Hepatocyte (in vitro differentiated cells): ENCODE measurements at regions not wholly inside any gene's neighbourhood (a gene's known extent, or its start where the extent isn't known, plus 50 kb on each side); places are given as distances from the start of the nearest gene placed in this dataset.

Source experiments
- DNase-seq: peaks from one replicate; pipeline ENCODE4 v3.0.0-alpha.2; 2016; ENCODE audit warnings: low spot score
- H2AFZ ChIP-seq: fragments of 200-600 bp; sonication (generic); 2 replicates; pipeline ENCODE4 v1.6.0; 2016; ENCODE audit warnings: antibody characterized with exemption, mild to moderate bottlenecking
- H3K27ac ChIP-seq: fragments of 200-600 bp; sonication (generic); 2 replicates; pipeline ENCODE4 v1.5.1; 2016; ENCODE audit warnings: mild to moderate bottlenecking
- H3K27me3 ChIP-seq: fragments of 200-600 bp; sonication (generic); 2 replicates; pipeline ENCODE4 v1.6.1; 2016
- H3K36me3 ChIP-seq: fragments of 200-600 bp; sonication (generic); replicated peaks from 2 replicates; pipeline ENCODE4 v1.5.1; 2016; ENCODE audit warnings: low read depth; ENCODE audit not compliant: insufficient read depth
- H3K4me1 ChIP-seq: fragments of 200-600 bp; sonication (generic); 2 replicates; pipeline ENCODE4 v1.5.1; 2016; ENCODE audit warnings: mild to moderate bottlenecking, moderate library complexity; ENCODE audit not compliant: insufficient read depth
- H3K4me2 ChIP-seq: fragments of 200-600 bp; sonication (generic); 2 replicates; pipeline ENCODE4 v1.6.0; 2016
- H3K4me3 ChIP-seq: fragments of 200-600 bp; sonication (generic); 2 replicates; pipeline ENCODE4 v1.5.1; 2016; ENCODE audit warnings: mild to moderate bottlenecking
- H3K79me2 ChIP-seq: fragments of 200-600 bp; sonication (generic); 2 replicates; pipeline ENCODE4 v1.6.0; 2017; ENCODE audit warnings: mild to moderate bottlenecking
- H3K9me2 ChIP-seq: fragments of 200-600 bp; sonication (generic); replicated peaks from 2 replicates; pipeline ENCODE4 v1.6.0; 2017; ENCODE audit warnings: mild to moderate bottlenecking; ENCODE audit not compliant: insufficient read depth
- H3K9me3 ChIP-seq: fragments of 200-600 bp; sonication (generic); 2 replicates; pipeline ENCODE4 v1.5.1; 2016; ENCODE audit warnings: low read depth, mild to moderate bottlenecking
- H4K20me1 ChIP-seq: fragments of 200-600 bp; sonication (generic); 2 replicates; pipeline ENCODE4 v1.6.0; 2016; ENCODE audit warnings: mild to moderate bottlenecking; ENCODE audit not compliant: insufficient read depth, poor library complexity, severe bottlenecking
- EZH2 ChIP-seq: fragments of 200-600 bp; sonication (generic); IDR thresholded peaks from 2 replicates; pipeline ENCODE4 v1.6.1; 2016; ENCODE audit warnings: antibody characterized with exemption, mild to moderate bottlenecking, borderline replicate concordance
- EZH2phosphoT487 ChIP-seq: fragments of 200-600 bp; sonication (generic); IDR thresholded peaks from one replicate; pipeline ENCODE4 v1.6.1; 2018; ENCODE audit warnings: antibody characterized with exemption, mild to moderate bottlenecking, low read depth, moderate library complexity; ENCODE audit not compliant: unreplicated experiment, severe bottlenecking
- WGBS: methylation state at CpG from one replicate; pipeline ENCODE4 v1.1.6; 2016; ENCODE audit warnings: low lambda C conversion rate; ENCODE audit errors: missing lambda C conversion rate; 5-methylcytosine and 5-hydroxymethylcytosine counted together
- TF ChIP-seq, protein P1 (sequence below): fragments of 200-600 bp; sonication (generic); IDR thresholded peaks from 2 replicates; pipeline ENCODE4 v1.5.1; 2016; ENCODE audit warnings: antibody characterized with exemption, mild to moderate bottlenecking; ENCODE audit not compliant: poor library complexity

DNA sequence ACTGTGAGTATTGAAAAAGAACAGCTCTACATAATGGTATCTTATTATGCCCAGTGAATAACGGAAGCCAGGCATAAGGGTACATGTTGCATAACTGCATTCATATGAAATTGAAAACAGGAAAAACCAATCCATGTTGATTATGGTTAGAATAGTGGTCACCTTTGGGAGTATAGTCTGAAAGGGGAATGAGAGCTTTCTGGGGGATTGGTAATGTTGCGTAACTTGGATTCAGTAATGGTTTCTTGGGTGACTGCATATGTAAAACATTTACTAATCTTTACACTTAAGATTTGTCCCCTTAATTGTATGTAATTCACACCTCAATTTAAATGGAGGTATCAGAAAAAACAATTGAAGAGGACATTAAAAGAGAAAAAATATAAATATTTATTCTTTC is 292.1 kb downstream of the LMO4 start:
- no peak overlapping the region for H3K4me3 ChIP-seq
- no peak overlapping the region for H3K4me2 ChIP-seq
- H3K27me3 ChIP-seq: no peaks in the 10 kb centered on the region
- H2AFZ ChIP-seq: no peak overlapping the region
- no peaks in the 10 kb centered on the region for H3K9me2 ChIP-seq
- 100% methylated on average over 2 of the region's 2 CpGs for WGBS
- no peaks in the 10 kb centered on the region for H4K20me1 ChIP-seq
- no peaks in the 10 kb centered on the region for H3K79me2 ChIP-seq
- no peaks in the 10 kb centered on the region for H3K36me3 ChIP-seq
- TF ChIP-seq EZH2phosphoT487 (no peak), EZH2 (no peak)
- TF ChIP-seq, protein P1, sequence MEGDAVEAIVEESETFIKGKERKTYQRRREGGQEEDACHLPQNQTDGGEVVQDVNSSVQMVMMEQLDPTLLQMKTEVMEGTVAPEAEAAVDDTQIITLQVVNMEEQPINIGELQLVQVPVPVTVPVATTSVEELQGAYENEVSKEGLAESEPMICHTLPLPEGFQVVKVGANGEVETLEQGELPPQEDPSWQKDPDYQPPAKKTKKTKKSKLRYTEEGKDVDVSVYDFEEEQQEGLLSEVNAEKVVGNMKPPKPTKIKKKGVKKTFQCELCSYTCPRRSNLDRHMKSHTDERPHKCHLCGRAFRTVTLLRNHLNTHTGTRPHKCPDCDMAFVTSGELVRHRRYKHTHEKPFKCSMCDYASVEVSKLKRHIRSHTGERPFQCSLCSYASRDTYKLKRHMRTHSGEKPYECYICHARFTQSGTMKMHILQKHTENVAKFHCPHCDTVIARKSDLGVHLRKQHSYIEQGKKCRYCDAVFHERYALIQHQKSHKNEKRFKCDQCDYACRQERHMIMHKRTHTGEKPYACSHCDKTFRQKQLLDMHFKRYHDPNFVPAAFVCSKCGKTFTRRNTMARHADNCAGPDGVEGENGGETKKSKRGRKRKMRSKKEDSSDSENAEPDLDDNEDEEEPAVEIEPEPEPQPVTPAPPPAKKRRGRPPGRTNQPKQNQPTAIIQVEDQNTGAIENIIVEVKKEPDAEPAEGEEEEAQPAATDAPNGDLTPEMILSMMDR: no peak
- no peaks in the 10 kb centered on the region for H3K4me1 ChIP-seq
- no peak for DNase-seq
- no peaks in the 10 kb centered on the region for H3K9me3 ChIP-seq
- no peak overlapping the region for H3K27ac ChIP-seq

- Histone ChIP-seq H3K4me1 (no peaks in the 10 kb centered on the region), H4K20me1 (no peaks in the 10 kb centered on the region), H3K4me2 (no peak overlapping the region), H3K9me2 (no peaks in the 10 kb centered on the region), H3K79me2 (no peaks in the 10 kb centered on the region), H3K27ac (no peak overlapping the region), H3K9me3 (no peaks in the 10 kb centered on the region), H3K36me3 (no peaks in the 10 kb centered on the region), H3K4me3 (no peak overlapping the region), H3K27me3 (no peaks in the 10 kb centered on the region), H2AFZ (no peak overlapping the region)
- TF ChIP-seq EZH2phosphoT487 (no peak), EZH2 (no peak)
- 97% methylated on average over 1 of the region's 1 CpG for WGBS
- DNase-seq: no peak
These were observed 301.0 kb downstream of the LMO4 start for GRCh38 chr1:87629673-87630072.

- WGBS: 93% methylated on average over 3 of the region's 3 CpGs
- Histone ChIP-seq H3K36me3 (no peaks in the 10 kb centered on the region), H4K20me1 (no peaks in the 10 kb centered on the region)
These were observed 303.6 kb downstream of the LMO4 start for GRCh38 chr1:87632232-87632631.

GRCh38 chr1:87636198-87636892 is 307.7 kb downstream of the LMO4 start:
- Histone ChIP-seq H3K27me3 (no peaks in the 10 kb centered on the region), H3K9me3 (no peaks in the 10 kb centered on the region), H3K79me2 (no peaks in the 10 kb centered on the region), H3K4me1 (no peaks in the 10 kb centered on the region), H3K9me2 (no peaks in the 10 kb centered on the region), H3K36me3 (no peaks in the 10 kb centered on the region), H3K4me2 (no peak overlapping the region), H3K27ac (no peak overlapping the region), H2AFZ (no peak overlapping the region), H4K20me1 (no peaks in the 10 kb centered on the region), H3K4me3 (no peak overlapping the region)
- TF ChIP-seq EZH2phosphoT487 (no peak), EZH2 (no peak)
- TF ChIP-seq, protein P1: no peak
- DNase-seq: no peak
- 98% methylated on average over 26 of the region's 28 CpGs for whole genome bisulfite sequencing

More at GRCh38 chr1:87632232-87632631, 303.6 kb downstream of the LMO4 start:
- Histone ChIP-seq H3K27ac (no peak overlapping the region), H2AFZ (no peak overlapping the region), H3K27me3 (no peaks in the 10 kb centered on the region), H3K4me3 (no peak overlapping the region), H3K4me2 (no peak overlapping the region), H3K9me3 (no peaks in the 10 kb centered on the region), H3K9me2 (no peaks in the 10 kb centered on the region), H3K79me2 (no peaks in the 10 kb centered on the region), H3K4me1 (no peaks in the 10 kb centered on the region)
- TF ChIP-seq EZH2phosphoT487: no peak
- TF ChIP-seq, protein P1: no peak
- no peak for TF ChIP-seq EZH2
- DNase-seq: no peak
